ENCODE measurements at regions not wholly inside any gene's neighbourhood (a gene's known extent, or its start where the extent isn't known, plus 50 kb on each side); places are given as distances from the start of the nearest gene placed in this dataset.

- Histone ChIP-seq H3K36me3 (ENCODE audit: insufficient read depth, low read length) (no peaks in the 10 kb centered on the region), H3K9me3 (ENCODE audit: control insufficient read depth in 1 of 2, low read length in 2 of 2) (no peaks in the 10 kb centered on the region), H3K27me3 (ENCODE audit: insufficient read depth, low read length) (no peaks in the 10 kb centered on the region), H3K27ac (ENCODE audit: low read depth, low read length) (no peak overlapping the region), H3K4me3 (ENCODE audit: low read length in 2 of 2) (no peak overlapping the region), H3K4me1 (ENCODE audit: insufficient read depth, low read length) (no peaks in the 10 kb centered on the region)
- POLR2A ChIA-PET (ENCODE audit: partially characterized antibody): no interaction called here
- Mint-ChIP-seq H3K27ac (no peak overlapping the region), H3K9me3 (peaks cover 0 to 4% (median 0%) of the 10 kb centered on the region in 8 donors), H3K4me3 (no peak overlapping the region), H3K4me1 (no peaks in the 10 kb centered on the region), H3K27me3 (peaks cover 12 to 18% of the 10 kb centered on the region in 2 donors), H3K36me3 (no peaks in the 10 kb centered on the region)
- intact Hi-C loops (cut with micrococcal nuclease): no loop called here
- CTCF ChIA-PET (ENCODE audit: partially characterized antibody): interaction anchor here (1.5 kb wide), 1 partner anchor 38 kb away, joined by 5 read pairs; no protein-coding TSS in a partner anchor
- no peak for DNase-seq
Observed at GRCh38 chr7:97798046-97799019, 66.4 kb downstream of the TAC1 start.

- no peaks in the 10 kb centered on the region for H3K36me3 Mint-ChIP-seq
- CTCF ChIA-PET (ENCODE audit: partially characterized antibody): no interaction called here
- H3K9me3 ChIP-seq (ENCODE audit: control insufficient read depth in 1 of 2, low read length in 2 of 2): no peaks in the 10 kb centered on the region
- POLR2A ChIA-PET (ENCODE audit: partially characterized antibody): no interaction called here
- intact Hi-C loops (cut with micrococcal nuclease): no loop called here
- H3K4me3 Mint-ChIP-seq: no peak overlapping the region
- H3K27me3 ChIP-seq (ENCODE audit: insufficient read depth, low read length): no peaks in the 10 kb centered on the region
- no peaks in the 10 kb centered on the region for H3K4me1 Mint-ChIP-seq
- H3K4me1 ChIP-seq (ENCODE audit: insufficient read depth, low read length): no peaks in the 10 kb centered on the region
- H3K27ac ChIP-seq (ENCODE audit: low read depth, low read length): no peak overlapping the region
- H3K9me3 Mint-ChIP-seq: peaks cover 0 to 7% (median under 1%) of the 10 kb centered on the region in 8 donors
- no peak for DNase-seq
- no peak overlapping the region for H3K27ac Mint-ChIP-seq
- H3K36me3 ChIP-seq (ENCODE audit: insufficient read depth, low read length): no peaks in the 10 kb centered on the region
- H3K4me3 ChIP-seq (ENCODE audit: low read length in 2 of 2): no peak overlapping the region
- H3K27me3 Mint-ChIP-seq: peaks cover 14 to 16% of the 10 kb centered on the region in 2 donors
Observed at GRCh38 chr7:97801108-97801507, 69.2 kb downstream of the TAC1 start.
